PC-9 (cell line): ENCODE measurements at regions not wholly inside any gene's neighbourhood (a gene's known extent, or its start where the extent isn't known, plus 50 kb on each side); places are given as distances from the start of the nearest gene placed in this dataset.
"Not testable (repeated sequence)": the region's sequence is repeated elsewhere in the genome, so short reads cannot be mapped to it uniquely, and the experiment has no call there.

Experiments
- BruUV-seq: library from RNA; stranded (reverse); fragments of 400-500 nt; replicated peaks from 2 replicates; lab custom pipeline; 2021; lab: Mats Ljungman, UMichigan
- CTCF ChIA-PET: fragments of 300-600 bp; sonication (Branson Sonifier 250); formaldehyde crosslinking; loops from one replicate; lab custom pipeline; 2022; ENCODE audit warnings: antibody characterized with exemption; lab: Charles Lee
- POLR2A ChIA-PET: fragments of 300-600 bp; sonication (Branson Sonifier 250); formaldehyde crosslinking; loops from one replicate; lab custom pipeline; 2022; ENCODE audit warnings: antibody characterized with exemption; ENCODE audit not compliant: unreplicated experiment; lab: Charles Lee
- DNase-seq, 2 experiments: peaks; one replicate each; pipeline versions ENCODE4 v3.0.0 to v3.0.0-alpha.2; 2015 to 2022; ENCODE audit warnings: mixed read lengths in 1 of 2
- H2AFZ ChIP-seq: fragments of 200-600 bp; sonication (generic); 2 replicates; pipeline ENCODE4 v1.8.1; 2017; ENCODE audit warnings: antibody characterized with exemption
- H3F3A ChIP-seq: fragments of 200-600 bp; sonication (generic); 2 replicates; pipeline ENCODE4 v1.8.1; 2017; ENCODE audit warnings: antibody characterized with exemption, mild to moderate bottlenecking, low read depth; ENCODE audit not compliant: insufficient read depth
- H3K27ac ChIP-seq: fragments of 200-600 bp; sonication (generic); 2 replicates; pipeline ENCODE4 v1.6.1; 2016; ENCODE audit warnings: mixed run types
- H3K27me3 ChIP-seq: fragments of 200-600 bp; sonication (generic); 2 replicates; pipeline ENCODE4 v1.6.1; 2016; ENCODE audit warnings: low read depth, mixed run types; ENCODE audit not compliant: insufficient read depth
- H3K36me3 ChIP-seq: fragments of 200-600 bp; sonication (generic); 2 replicates; pipeline ENCODE4 v1.6.1; 2016; ENCODE audit warnings: low read depth, mixed run types
- H3K4me1 ChIP-seq: fragments of 200-600 bp; sonication (generic); replicated peaks from 2 replicates; pipeline ENCODE4 v1.6.1; 2016; ENCODE audit warnings: mixed run types; ENCODE audit not compliant: insufficient read depth
- H3K4me2 ChIP-seq: fragments of 200-600 bp; sonication (generic); 2 replicates; pipeline ENCODE4 v1.6.1; 2017; ENCODE audit warnings: mixed run types
- H3K4me3 ChIP-seq: fragments of 200-600 bp; sonication (generic); 2 replicates; pipeline ENCODE4 v1.6.1; 2016; ENCODE audit warnings: mixed run types
- H3K79me2 ChIP-seq: fragments of 200-600 bp; sonication (generic); 2 replicates; pipeline ENCODE4 v1.6.1; 2017; ENCODE audit warnings: low read depth, mixed run types
- H3K9me2 ChIP-seq: fragments of 200-600 bp; sonication (generic); 2 replicates; pipeline ENCODE4 v1.8.1; 2017; ENCODE audit warnings: mild to moderate bottlenecking; ENCODE audit not compliant: insufficient read depth
- H3K9me3 ChIP-seq: fragments of 200-600 bp; sonication (generic); 2 replicates; pipeline ENCODE4 v1.8.1; 2016; ENCODE audit warnings: low read depth; ENCODE audit not compliant: insufficient read depth
- H4K20me1 ChIP-seq: fragments of 200-600 bp; sonication (generic); 2 replicates; pipeline ENCODE4 v1.8.1; 2017; ENCODE audit not compliant: insufficient read depth
- intact Hi-C: fragments of 100-400 bp; cut with micrococcal nuclease; formaldehyde crosslinking; loops from one replicate; pipeline ENCODE4 v1.10.0; 2022; ENCODE audit not compliant: unreplicated experiment

DNA sequence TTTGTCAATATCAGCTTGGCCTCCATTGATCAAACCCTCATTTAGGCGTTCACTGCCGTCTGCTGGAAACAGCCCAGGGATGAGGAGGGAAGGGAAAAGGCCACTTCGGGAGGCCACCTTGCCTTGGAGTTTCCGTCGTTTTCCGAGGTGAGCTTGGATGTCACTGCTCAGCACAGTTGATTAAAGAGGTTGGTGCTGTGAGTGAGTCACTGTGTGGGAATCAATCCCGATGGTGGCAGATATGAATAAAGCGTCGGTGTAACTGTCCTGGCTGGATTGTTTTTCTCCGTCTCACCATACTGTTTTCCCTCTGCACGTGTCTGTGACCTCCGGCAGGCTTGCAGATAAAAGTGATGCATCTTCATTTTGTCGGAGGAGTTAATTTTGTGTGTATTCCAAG lies 148.1 kb downstream of the NPIPA7 start:
- POLR2A ChIA-PET, H3K79me2 ChIP-seq, H3K4me1 ChIP-seq, H2AFZ ChIP-seq, H3K4me3 ChIP-seq, H3K27ac ChIP-seq, H3K4me2 ChIP-seq, H3K36me3 ChIP-seq, CTCF ChIA-PET, intact Hi-C loops, DNase-seq, H3F3A ChIP-seq, H3K9me2 ChIP-seq, H3K9me3 ChIP-seq, BruUV-seq, H4K20me1 ChIP-seq, H3K27me3 ChIP-seq: not testable (repeated sequence)

DNA sequence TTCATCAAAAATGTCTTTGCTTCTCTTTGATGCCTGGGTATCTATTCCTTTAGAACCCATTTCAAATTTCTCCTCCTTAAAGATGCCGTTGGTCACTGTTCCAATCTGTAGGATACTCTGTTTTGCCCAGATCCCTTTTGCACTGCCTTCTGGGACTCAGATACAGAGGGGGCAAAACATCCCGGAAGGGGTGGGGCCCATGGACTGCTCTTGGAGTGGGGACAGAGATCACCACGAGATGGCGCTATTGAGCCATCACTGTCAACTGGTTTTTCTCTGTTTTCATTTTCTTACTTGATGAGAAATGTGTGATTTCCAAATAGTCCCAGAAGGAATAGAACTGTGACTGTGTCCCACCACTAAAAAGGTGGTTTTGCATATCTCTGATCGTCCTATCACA lies 151.8 kb downstream of the NPIPA7 start:
- POLR2A ChIA-PET, H3K27ac ChIP-seq, H3K4me2 ChIP-seq, H3K4me1 ChIP-seq, H3F3A ChIP-seq, CTCF ChIA-PET, intact Hi-C loops, H3K79me2 ChIP-seq, H3K9me3 ChIP-seq, H2AFZ ChIP-seq, BruUV-seq, H3K9me2 ChIP-seq, H3K27me3 ChIP-seq, H3K36me3 ChIP-seq, H4K20me1 ChIP-seq, H3K4me3 ChIP-seq, DNase-seq: not testable (repeated sequence)

- H2AFZ ChIP-seq, H3K79me2 ChIP-seq, H3K4me1 ChIP-seq, H3K4me3 ChIP-seq, H4K20me1 ChIP-seq, H3F3A ChIP-seq, H3K27ac ChIP-seq, H3K36me3 ChIP-seq, H3K9me2 ChIP-seq, POLR2A ChIA-PET, BruUV-seq, CTCF ChIA-PET, intact Hi-C loops, DNase-seq, H3K4me2 ChIP-seq, H3K9me3 ChIP-seq, H3K27me3 ChIP-seq: not testable (repeated sequence)
These were observed 156.6 kb downstream of the NPIPA7 start for GRCh38 chr16:16535565-16535964.

DNA sequence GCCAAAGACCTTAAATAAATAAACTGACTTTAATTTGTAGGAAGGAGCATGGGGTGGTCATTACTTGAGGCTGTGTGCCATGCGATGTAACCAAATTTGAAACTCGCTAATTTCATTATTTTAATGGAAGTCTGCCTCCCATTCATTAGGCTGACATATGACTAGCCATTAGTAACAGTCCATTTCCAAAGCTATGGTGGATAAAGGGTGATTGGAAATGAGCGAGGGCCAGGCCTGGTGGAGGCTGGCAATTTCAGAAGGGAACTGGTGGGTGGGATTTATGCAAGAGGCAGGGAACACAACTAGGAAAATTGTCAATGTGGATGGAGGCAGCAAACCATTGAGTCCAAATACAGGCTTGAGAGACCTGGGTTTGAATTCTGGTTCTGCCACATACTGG lies 157.2 kb downstream of the NPIPA7 start:
- H3K27ac ChIP-seq, H3K36me3 ChIP-seq, BruUV-seq, H3K27me3 ChIP-seq, DNase-seq, H2AFZ ChIP-seq, H3K4me1 ChIP-seq, H3K4me3 ChIP-seq, H3K79me2 ChIP-seq, H4K20me1 ChIP-seq, H3K9me3 ChIP-seq, CTCF ChIA-PET, H3K4me2 ChIP-seq, POLR2A ChIA-PET, H3F3A ChIP-seq, H3K9me2 ChIP-seq, intact Hi-C loops: not testable (repeated sequence)

DNA sequence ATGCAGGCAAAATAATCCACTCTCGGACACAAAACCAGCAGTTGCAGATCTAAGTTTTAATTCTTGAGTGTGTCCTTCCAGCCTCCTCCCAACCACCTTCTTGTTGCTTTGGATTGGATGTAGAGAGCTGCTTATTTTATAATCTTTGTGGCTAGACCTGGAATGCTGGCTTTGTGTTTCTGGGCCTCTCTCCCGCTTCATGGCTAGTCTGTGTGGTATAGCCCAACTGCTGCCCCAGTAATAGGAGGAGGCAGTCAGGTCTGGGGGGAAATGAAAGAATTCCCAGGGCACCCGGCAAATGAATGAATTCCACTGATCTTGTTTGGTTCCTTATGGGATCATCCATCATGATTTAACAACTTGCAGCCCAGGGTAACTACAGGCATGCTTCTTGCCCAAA lies 170.8 kb downstream of the NPIPA7 start:
- DNase-seq, H3K27me3 ChIP-seq, H4K20me1 ChIP-seq, H2AFZ ChIP-seq, H3K4me2 ChIP-seq, H3F3A ChIP-seq, H3K36me3 ChIP-seq, BruUV-seq, CTCF ChIA-PET, H3K9me3 ChIP-seq, H3K4me1 ChIP-seq, H3K27ac ChIP-seq, POLR2A ChIA-PET, intact Hi-C loops, H3K9me2 ChIP-seq, H3K79me2 ChIP-seq, H3K4me3 ChIP-seq: not testable (repeated sequence)

GRCh38 chr16:16550824-16551223 lies 171.9 kb downstream of the NPIPA7 start:
- H3K79me2 ChIP-seq, H4K20me1 ChIP-seq, H3K4me1 ChIP-seq, BruUV-seq, CTCF ChIA-PET, intact Hi-C loops, H3F3A ChIP-seq, H3K36me3 ChIP-seq, H3K27me3 ChIP-seq, H3K9me3 ChIP-seq, H3K27ac ChIP-seq, H2AFZ ChIP-seq, H3K9me2 ChIP-seq, H3K4me3 ChIP-seq, POLR2A ChIA-PET, DNase-seq, H3K4me2 ChIP-seq: not testable (repeated sequence)

DNA sequence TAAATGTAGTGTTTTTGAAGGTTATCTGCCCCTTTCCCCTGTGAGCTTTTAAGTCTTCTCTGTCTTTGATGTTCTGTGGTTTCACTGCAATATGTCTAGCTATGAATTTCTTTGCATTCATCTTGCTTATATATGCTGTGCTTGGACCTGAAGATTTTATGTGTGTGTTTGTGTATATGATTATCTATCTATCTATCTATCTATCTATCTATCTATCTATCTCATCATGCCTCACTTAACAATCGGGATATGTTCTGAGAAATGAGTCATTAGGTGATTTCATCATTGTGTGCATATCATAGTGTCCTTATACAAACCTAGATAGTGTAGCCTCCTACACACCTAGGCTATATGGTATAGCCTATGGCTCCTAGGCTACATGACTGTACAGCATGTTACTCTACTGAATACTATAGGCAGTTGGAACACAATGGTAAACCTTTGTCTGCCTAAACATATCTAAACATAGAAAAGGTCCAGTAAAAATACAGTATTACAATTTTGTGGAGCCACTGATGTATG lies 173.9 kb downstream of the NPIPA7 start:
- H3K27ac ChIP-seq, H3F3A ChIP-seq, DNase-seq, H3K79me2 ChIP-seq, H3K9me3 ChIP-seq, H3K4me1 ChIP-seq, BruUV-seq, H3K36me3 ChIP-seq, POLR2A ChIA-PET, H3K9me2 ChIP-seq, H3K4me2 ChIP-seq, H2AFZ ChIP-seq, H3K27me3 ChIP-seq, H4K20me1 ChIP-seq, H3K4me3 ChIP-seq, intact Hi-C loops, CTCF ChIA-PET: not testable (repeated sequence)
